ENCODE measurements at regions not wholly inside any gene's neighbourhood (a gene's known extent, or its start where the extent isn't known, plus 50 kb on each side); places are given as distances from the start of the nearest gene placed in this dataset.
"Not testable (repeated sequence)": the region's sequence is repeated elsewhere in the genome, so short reads cannot be mapped to it uniquely, and the experiment has no call there.

GRCh38 chr7:81447351-81447952 lies 322.4 kb downstream of the HGF start:
- no peak for TF ChIP-seq EP300 (IDR thresholded peaks at IDR 0.05)
- no peak for TF ChIP-seq POLR2AphosphoS5 (IDR thresholded peaks at IDR 0.05)
- TF ChIP-seq CTCF (IDR thresholded peaks at IDR 0.05): peak; percentile 30 to 37 (median 36)
- Histone ChIP-seq H3K4me3 (no peak overlapping the region), H3K4me1 (no peaks in the 10 kb centered on the region), H3K9me3 (no peaks in the 10 kb centered on the region), H3K27me3 (no peaks in the 10 kb centered on the region), H3K27ac (replicated peaks in 1 of 4) (no peak overlapping the region), H3K36me3 (no peaks in the 10 kb centered on the region)
- DNase-seq (ENCODE audit: extremely low spot score): no peak
- intact Hi-C loops (cut with DNase I): no loop called here
- 26% methylated on average over 4 of the region's 4 CpGs for WGBS

GRCh38 chr7:81446212-81446611 lies 323.6 kb downstream of the HGF start:
- H3K27ac ChIP-seq (replicated peaks in 1 of 4): no peak overlapping the region
- TF ChIP-seq CTCF (IDR thresholded peaks at IDR 0.05) (no peak), EP300 (IDR thresholded peaks at IDR 0.05) (no peak), POLR2A (IDR thresholded peaks at IDR 0.05; ENCODE audit: low read depth) (no peak), POLR2AphosphoS5 (IDR thresholded peaks at IDR 0.05) (no peak)
- H3K27me3 ChIP-seq: no peaks in the 10 kb centered on the region
- H3K4me3 ChIP-seq: no peak overlapping the region
- no peak for DNase-seq (ENCODE audit: extremely low spot score)
- no peaks in the 10 kb centered on the region for H3K36me3 ChIP-seq
- no peaks in the 10 kb centered on the region for H3K9me3 ChIP-seq
- intact Hi-C loops (cut with DNase I): no loop called here
- no peaks in the 10 kb centered on the region for H3K4me1 ChIP-seq
- WGBS: 84% methylated on average over 1 of the region's 1 CpG

GRCh38 chr7:81445462-81445861 lies 324.4 kb downstream of the HGF start:
- no peak for DNase-seq (ENCODE audit: extremely low spot score)
- TF ChIP-seq POLR2AphosphoS5 (IDR thresholded peaks at IDR 0.05) (no peak), POLR2A (IDR thresholded peaks at IDR 0.05; ENCODE audit: low read depth) (no peak), EP300 (IDR thresholded peaks at IDR 0.05) (no peak), CTCF (IDR thresholded peaks at IDR 0.05) (no peak)
- Histone ChIP-seq H3K36me3 (no peaks in the 10 kb centered on the region), H3K4me3 (no peak overlapping the region), H3K9me3 (no peaks in the 10 kb centered on the region), H3K27ac (replicated peaks in 1 of 4) (no peak overlapping the region), H3K27me3 (no peaks in the 10 kb centered on the region), H3K4me1 (no peaks in the 10 kb centered on the region)
- WGBS: 96% methylated on average over 1 of the region's 1 CpG
- intact Hi-C loops (cut with DNase I): no loop called here

GRCh38 chr7:81441750-81442149 lies 328.1 kb downstream of the HGF start:
- no peaks in the 10 kb centered on the region for H3K4me1 ChIP-seq
- DNase-seq (ENCODE audit: extremely low spot score): no peak
- no peaks in the 10 kb centered on the region for H3K27me3 ChIP-seq
- H3K4me3 ChIP-seq: no peak overlapping the region
- no peaks in the 10 kb centered on the region for H3K36me3 ChIP-seq
- H3K27ac ChIP-seq (replicated peaks in 1 of 4): no peak overlapping the region
- no peak for TF ChIP-seq EP300 (IDR thresholded peaks at IDR 0.05)
- no peak for TF ChIP-seq POLR2A (IDR thresholded peaks at IDR 0.05; ENCODE audit: low read depth)
- TF ChIP-seq POLR2AphosphoS5 (IDR thresholded peaks at IDR 0.05): no peak
- no peak for TF ChIP-seq CTCF (IDR thresholded peaks at IDR 0.05)
- intact Hi-C loops (cut with DNase I): no loop called here
- H3K9me3 ChIP-seq: no peaks in the 10 kb centered on the region
- WGBS: 73% methylated on average over 1 of the region's 1 CpG

- DNase-seq (ENCODE audit: extremely low spot score): no peak
- TF ChIP-seq EP300 (IDR thresholded peaks at IDR 0.05): no peak
- no peak for TF ChIP-seq POLR2AphosphoS5 (IDR thresholded peaks at IDR 0.05)
- TF ChIP-seq CTCF (IDR thresholded peaks at IDR 0.05): no peak
- TF ChIP-seq POLR2A (IDR thresholded peaks at IDR 0.05; ENCODE audit: low read depth): no peak
- no peak overlapping the region for H3K4me3 ChIP-seq
- H3K36me3 ChIP-seq: no peaks in the 10 kb centered on the region
- no peaks in the 10 kb centered on the region for H3K9me3 ChIP-seq
- no peaks in the 10 kb centered on the region for H3K27me3 ChIP-seq
- H3K27ac ChIP-seq (replicated peaks in 1 of 4): no peak overlapping the region
- no peaks in the 10 kb centered on the region for H3K4me1 ChIP-seq
- 69% methylated on average over 1 of the region's 1 CpG for WGBS
- intact Hi-C loops (cut with DNase I): no loop called here
These were observed 330.3 kb downstream of the HGF start for GRCh38 chr7:81439591-81439990.

GRCh38 chr7:81437160-81437559 lies 332.7 kb downstream of the HGF start:
- WGBS: 96% methylated on average over 12 of the region's 29 CpGs
- intact Hi-C loops (cut with DNase I); H3K4me3 ChIP-seq; DNase-seq (ENCODE audit: extremely low spot score); H3K27me3 ChIP-seq; H3K4me1 ChIP-seq; H3K36me3 ChIP-seq; H3K9me3 ChIP-seq; H3K27ac ChIP-seq (replicated peaks in 1 of 4): not testable (repeated sequence)

All from esophagus muscularis mucosa (tissue), 4 donors.